Hepatocyte (in vitro differentiated cells): ENCODE measurements at regions not wholly inside any gene's neighbourhood (a gene's known extent, or its start where the extent isn't known, plus 50 kb on each side); places are given as distances from the start of the nearest gene placed in this dataset.

Experiments used
- DNase-seq: peaks from one replicate; pipeline ENCODE4 v3.0.0-alpha.2; 2016; ENCODE audit warnings: low spot score
- H2AFZ ChIP-seq: fragments of 200-600 bp; sonication (generic); 2 replicates; pipeline ENCODE4 v1.6.0; 2016; ENCODE audit warnings: antibody characterized with exemption, mild to moderate bottlenecking
- H3K27ac ChIP-seq: fragments of 200-600 bp; sonication (generic); 2 replicates; pipeline ENCODE4 v1.5.1; 2016; ENCODE audit warnings: mild to moderate bottlenecking
- H3K27me3 ChIP-seq: fragments of 200-600 bp; sonication (generic); 2 replicates; pipeline ENCODE4 v1.6.1; 2016
- H3K36me3 ChIP-seq: fragments of 200-600 bp; sonication (generic); replicated peaks from 2 replicates; pipeline ENCODE4 v1.5.1; 2016; ENCODE audit warnings: low read depth; ENCODE audit not compliant: insufficient read depth
- H3K4me1 ChIP-seq: fragments of 200-600 bp; sonication (generic); 2 replicates; pipeline ENCODE4 v1.5.1; 2016; ENCODE audit warnings: mild to moderate bottlenecking, moderate library complexity; ENCODE audit not compliant: insufficient read depth
- H3K4me2 ChIP-seq: fragments of 200-600 bp; sonication (generic); 2 replicates; pipeline ENCODE4 v1.6.0; 2016
- H3K4me3 ChIP-seq: fragments of 200-600 bp; sonication (generic); 2 replicates; pipeline ENCODE4 v1.5.1; 2016; ENCODE audit warnings: mild to moderate bottlenecking
- H3K79me2 ChIP-seq: fragments of 200-600 bp; sonication (generic); 2 replicates; pipeline ENCODE4 v1.6.0; 2017; ENCODE audit warnings: mild to moderate bottlenecking
- H3K9me2 ChIP-seq: fragments of 200-600 bp; sonication (generic); replicated peaks from 2 replicates; pipeline ENCODE4 v1.6.0; 2017; ENCODE audit warnings: mild to moderate bottlenecking; ENCODE audit not compliant: insufficient read depth
- H3K9me3 ChIP-seq: fragments of 200-600 bp; sonication (generic); 2 replicates; pipeline ENCODE4 v1.5.1; 2016; ENCODE audit warnings: low read depth, mild to moderate bottlenecking
- H4K20me1 ChIP-seq: fragments of 200-600 bp; sonication (generic); 2 replicates; pipeline ENCODE4 v1.6.0; 2016; ENCODE audit warnings: mild to moderate bottlenecking; ENCODE audit not compliant: insufficient read depth, poor library complexity, severe bottlenecking
- EZH2 ChIP-seq: fragments of 200-600 bp; sonication (generic); IDR thresholded peaks from 2 replicates; pipeline ENCODE4 v1.6.1; 2016; ENCODE audit warnings: antibody characterized with exemption, mild to moderate bottlenecking, borderline replicate concordance
- EZH2phosphoT487 ChIP-seq: fragments of 200-600 bp; sonication (generic); IDR thresholded peaks from one replicate; pipeline ENCODE4 v1.6.1; 2018; ENCODE audit warnings: antibody characterized with exemption, mild to moderate bottlenecking, low read depth, moderate library complexity; ENCODE audit not compliant: unreplicated experiment, severe bottlenecking
- WGBS: methylation state at CpG from one replicate; pipeline ENCODE4 v1.1.6; 2016; ENCODE audit warnings: low lambda C conversion rate; ENCODE audit errors: missing lambda C conversion rate; 5-methylcytosine and 5-hydroxymethylcytosine counted together
- TF ChIP-seq, protein P1 (sequence below): fragments of 200-600 bp; sonication (generic); IDR thresholded peaks from 2 replicates; pipeline ENCODE4 v1.5.1; 2016; ENCODE audit warnings: antibody characterized with exemption, mild to moderate bottlenecking; ENCODE audit not compliant: poor library complexity

DNA sequence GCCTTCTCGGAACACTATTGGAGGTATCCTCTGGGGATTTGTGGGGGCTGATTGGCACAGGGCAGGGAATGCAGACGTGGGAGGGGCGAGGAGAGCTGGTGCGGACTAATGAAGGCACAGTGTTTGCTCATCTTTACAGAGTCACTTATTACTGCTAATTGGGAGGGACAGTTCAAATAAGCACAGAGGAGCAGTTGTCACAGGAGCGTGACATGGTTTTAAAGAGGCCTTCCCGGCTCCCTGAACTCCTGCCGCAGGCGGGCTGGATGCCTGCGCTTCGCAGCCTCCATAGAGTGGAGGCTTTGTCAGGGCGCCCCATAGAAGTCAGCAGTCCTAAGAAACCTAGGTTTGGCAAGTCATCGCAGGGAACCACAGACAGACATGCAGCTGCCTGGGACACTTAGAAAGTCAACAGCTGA, 149.6 kb downstream of the LINC00237 start:
- no peak for DNase-seq
- peaks cover 11% of the 10 kb centered on the region for H3K27me3 ChIP-seq
- no peak overlapping the region for H2AFZ ChIP-seq

DNA sequence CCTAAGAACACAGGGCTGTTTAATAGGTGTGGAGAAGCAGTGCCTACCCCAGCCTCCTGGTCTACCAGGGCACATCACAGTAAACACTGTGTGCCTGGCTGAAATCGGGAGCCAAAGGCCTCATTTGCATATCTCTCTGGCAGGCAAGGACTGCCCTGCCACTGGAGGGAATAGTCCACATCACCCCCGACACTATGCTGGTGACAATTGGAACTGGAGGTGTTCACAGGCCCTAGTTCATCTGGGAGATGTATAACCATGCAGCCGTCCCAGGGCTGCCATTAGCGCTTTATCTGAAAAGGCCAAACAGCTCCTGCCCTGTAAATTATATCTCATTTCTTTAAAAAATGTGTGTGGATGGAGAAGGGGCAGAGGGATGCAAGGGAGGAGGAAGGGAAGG, 150.3 kb downstream of the LINC00237 start:
- Histone ChIP-seq H3K79me2 (no peaks in the 10 kb centered on the region), H3K36me3 (no peaks in the 10 kb centered on the region), H2AFZ (no peak overlapping the region), H3K27me3 (peaks cover 11% of the 10 kb centered on the region), H3K4me2 (no peak overlapping the region), H3K27ac (no peak overlapping the region), H3K4me3 (no peak overlapping the region), H4K20me1 (no peaks in the 10 kb centered on the region), H3K4me1 (no peaks in the 10 kb centered on the region), H3K9me3 (no peaks in the 10 kb centered on the region), H3K9me2 (no peaks in the 10 kb centered on the region)
- DNase-seq, result no peak
- 71% methylated on average over 4 of the region's 4 CpGs for WGBS
- TF ChIP-seq, protein P1, sequence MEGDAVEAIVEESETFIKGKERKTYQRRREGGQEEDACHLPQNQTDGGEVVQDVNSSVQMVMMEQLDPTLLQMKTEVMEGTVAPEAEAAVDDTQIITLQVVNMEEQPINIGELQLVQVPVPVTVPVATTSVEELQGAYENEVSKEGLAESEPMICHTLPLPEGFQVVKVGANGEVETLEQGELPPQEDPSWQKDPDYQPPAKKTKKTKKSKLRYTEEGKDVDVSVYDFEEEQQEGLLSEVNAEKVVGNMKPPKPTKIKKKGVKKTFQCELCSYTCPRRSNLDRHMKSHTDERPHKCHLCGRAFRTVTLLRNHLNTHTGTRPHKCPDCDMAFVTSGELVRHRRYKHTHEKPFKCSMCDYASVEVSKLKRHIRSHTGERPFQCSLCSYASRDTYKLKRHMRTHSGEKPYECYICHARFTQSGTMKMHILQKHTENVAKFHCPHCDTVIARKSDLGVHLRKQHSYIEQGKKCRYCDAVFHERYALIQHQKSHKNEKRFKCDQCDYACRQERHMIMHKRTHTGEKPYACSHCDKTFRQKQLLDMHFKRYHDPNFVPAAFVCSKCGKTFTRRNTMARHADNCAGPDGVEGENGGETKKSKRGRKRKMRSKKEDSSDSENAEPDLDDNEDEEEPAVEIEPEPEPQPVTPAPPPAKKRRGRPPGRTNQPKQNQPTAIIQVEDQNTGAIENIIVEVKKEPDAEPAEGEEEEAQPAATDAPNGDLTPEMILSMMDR, result no peak
- TF ChIP-seq EZH2, result no peak
- TF ChIP-seq EZH2phosphoT487, result no peak

More for the DNA sequence above, 149.6 kb downstream of the LINC00237 start:
- H3K4me3 ChIP-seq, result no peak overlapping the region
- H3K9me3 ChIP-seq, result no peaks in the 10 kb centered on the region
- no peaks in the 10 kb centered on the region for H3K9me2 ChIP-seq
- no peak overlapping the region for H3K27ac ChIP-seq
- no peak for TF ChIP-seq EZH2phosphoT487
- TF ChIP-seq EZH2, result no peak
- TF ChIP-seq, protein P1, result no peak
- no peaks in the 10 kb centered on the region for H3K4me1 ChIP-seq
- H3K79me2 ChIP-seq, result no peaks in the 10 kb centered on the region
- no peaks in the 10 kb centered on the region for H4K20me1 ChIP-seq
- H3K4me2 ChIP-seq, result no peak overlapping the region
- no peaks in the 10 kb centered on the region for H3K36me3 ChIP-seq
- 72% methylated on average over 12 of the region's 12 CpGs for WGBS

DNA sequence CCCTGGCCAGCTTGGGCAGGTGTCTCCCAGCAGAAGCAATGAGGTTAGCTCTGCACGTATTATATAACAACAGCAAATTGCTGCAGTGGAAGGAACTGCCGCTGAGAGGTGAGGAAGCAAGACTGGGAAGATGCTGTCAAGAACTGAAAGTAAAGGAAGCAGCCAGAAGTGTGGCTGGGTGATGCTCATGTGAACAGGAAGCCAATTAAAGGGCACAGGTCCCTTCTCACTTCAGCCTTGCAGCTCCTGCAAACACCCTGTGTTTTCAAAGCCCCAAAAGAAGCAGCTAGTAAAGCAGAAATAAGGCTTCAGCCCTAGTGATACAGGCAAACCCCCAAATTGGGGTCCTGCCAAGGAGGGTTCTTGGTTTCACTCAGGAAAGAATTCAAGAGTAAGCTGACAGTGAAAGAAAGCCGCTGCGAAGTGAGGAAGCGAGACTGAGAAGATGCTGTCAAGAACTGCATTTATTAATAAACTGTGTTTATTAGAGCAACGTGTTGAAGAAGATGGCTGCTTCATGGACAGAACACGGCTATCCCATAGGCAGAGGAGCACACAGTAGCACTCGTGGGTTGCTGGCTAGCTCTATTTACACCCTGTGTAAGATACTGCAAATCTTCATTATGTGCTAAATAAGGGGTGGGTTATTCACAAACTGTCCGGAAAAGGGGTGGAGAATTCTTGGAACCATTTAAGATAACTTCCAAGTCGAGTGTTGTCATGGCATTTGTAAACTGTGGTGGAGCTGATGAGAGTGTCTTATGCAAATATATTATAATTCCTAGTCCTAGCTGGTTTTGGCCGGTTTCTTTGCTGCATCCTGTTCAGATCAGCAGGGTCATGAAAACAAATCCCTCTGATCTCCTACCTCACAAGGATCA, 152.2 kb downstream of the LINC00237 start:
- Histone ChIP-seq H4K20me1 (no peaks in the 10 kb centered on the region), H3K27ac (no peak overlapping the region), H3K4me3 (no peak overlapping the region), H3K36me3 (no peaks in the 10 kb centered on the region), H3K79me2 (no peaks in the 10 kb centered on the region), H3K4me2 (no peak overlapping the region), H2AFZ (no peak overlapping the region), H3K9me2 (no peaks in the 10 kb centered on the region), H3K4me1 (no peaks in the 10 kb centered on the region), H3K9me3 (no peaks in the 10 kb centered on the region), H3K27me3 (peaks cover 11% of the 10 kb centered on the region)
- TF ChIP-seq EZH2phosphoT487 (no peak), EZH2 (no peak)
- TF ChIP-seq, protein P1, result no peak
- no peak for DNase-seq
- WGBS, result 82% methylated on average over 11 of the region's 11 CpGs
